H9 (cell line): ENCODE measurements at regions not wholly inside any gene's neighbourhood (a gene's known extent, or its start where the extent isn't known, plus 50 kb on each side); places are given as distances from the start of the nearest gene placed in this dataset.

Experiments
- DNase-seq: peaks from one replicate; pipeline ENCODE4 v3.0.0-alpha.2; 2017
- H2AFZ ChIP-seq: one replicate; pipeline ENCODE4 v1.6.1; 2013; ENCODE audit warnings: mild to moderate bottlenecking, low read length, control low read depth, moderate library complexity
- H2AK5ac ChIP-seq: 2 replicates; pipeline ENCODE4 v1.6.1; 2013; ENCODE audit warnings: low read length, control low read depth, mixed read lengths; ENCODE audit not compliant: insufficient read length
- H2BK120ac ChIP-seq: one replicate; pipeline ENCODE4 v1.6.1; 2013; ENCODE audit warnings: low read depth, mild to moderate bottlenecking, low read length, control low read depth, inconsistent platforms; ENCODE audit not compliant: poor library complexity, severe bottlenecking
- H2BK12ac ChIP-seq: 2 replicates; pipeline ENCODE4 v1.6.1; 2013; ENCODE audit warnings: low read length, control low read depth, mixed read lengths, low read depth; ENCODE audit not compliant: insufficient read length
- H2BK15ac ChIP-seq: 2 replicates; pipeline ENCODE4 v1.6.1; 2013; ENCODE audit warnings: low read depth, low read length, control low read depth
- H2BK20ac ChIP-seq: one replicate; pipeline ENCODE4 v1.6.1; 2013; ENCODE audit warnings: low read depth, mild to moderate bottlenecking, low read length, control low read depth, inconsistent platforms; ENCODE audit not compliant: poor library complexity, severe bottlenecking
- H2BK5ac ChIP-seq: 2 replicates; pipeline ENCODE4 v1.6.1; 2013; ENCODE audit warnings: low read length, control low read depth, mixed read lengths; ENCODE audit not compliant: insufficient read length
- H3K14ac ChIP-seq: 2 replicates; pipeline ENCODE4 v1.6.1; 2013; ENCODE audit warnings: low read length, control low read depth; ENCODE audit not compliant: insufficient read depth
- H3K18ac ChIP-seq: 2 replicates; pipeline ENCODE4 v1.6.1; 2013; ENCODE audit warnings: low read depth, mild to moderate bottlenecking, mixed read lengths, low read length, control low read depth; ENCODE audit not compliant: insufficient read length
- H3K23ac ChIP-seq: 2 replicates; pipeline ENCODE4 v1.6.1; 2013; ENCODE audit warnings: low read length, control low read depth, mixed read lengths, low read depth; ENCODE audit not compliant: insufficient read length
- H3K23me2 ChIP-seq: 2 replicates; pipeline ENCODE4 v1.6.1; 2013; ENCODE audit warnings: low read depth, mild to moderate bottlenecking, mixed read lengths, low read length, control low read depth; ENCODE audit not compliant: insufficient read length, poor library complexity, severe bottlenecking
- H3K27ac ChIP-seq: 2 replicates; pipeline ENCODE4 v1.5.1; 2013; ENCODE audit warnings: low read length, control low read depth, mixed read lengths, low read depth; ENCODE audit not compliant: insufficient read length
- H3K27me3 ChIP-seq: 2 replicates; pipeline ENCODE4 v1.6.1; 2013; ENCODE audit warnings: low read length, control low read depth, inconsistent platforms; ENCODE audit not compliant: insufficient read depth
- H3K4ac ChIP-seq: 2 replicates; pipeline ENCODE4 v1.6.1; 2013; ENCODE audit warnings: low read depth, mild to moderate bottlenecking, control low read depth, inconsistent platforms, low read length, moderate library complexity
- H3K4me1 ChIP-seq: 2 replicates; pipeline ENCODE4 v1.6.1; 2013; ENCODE audit warnings: low read length, control low read depth, inconsistent platforms; ENCODE audit not compliant: insufficient read depth
- H3K4me2 ChIP-seq: 2 replicates; pipeline ENCODE4 v1.6.1; 2013; ENCODE audit warnings: low read length, control low read depth, mixed read lengths; ENCODE audit not compliant: insufficient read length, insufficient read depth
- H3K56ac ChIP-seq: 2 replicates; pipeline ENCODE4 v1.6.1; 2013; ENCODE audit warnings: low read depth, mild to moderate bottlenecking, mixed read lengths, low read length, control low read depth; ENCODE audit not compliant: insufficient read length
- H3K79me1 ChIP-seq: 2 replicates; pipeline ENCODE4 v1.6.1; 2013; ENCODE audit warnings: low read depth, mild to moderate bottlenecking, moderate library complexity, low read length, control low read depth, inconsistent platforms; ENCODE audit not compliant: insufficient read depth, poor library complexity, severe bottlenecking
- H3K79me2 ChIP-seq: 2 replicates; pipeline ENCODE4 v1.6.1; 2013; ENCODE audit warnings: low read length, control low read depth, inconsistent platforms; ENCODE audit not compliant: insufficient read depth
- H3K9ac ChIP-seq: 2 replicates; pipeline ENCODE4 v1.6.1; 2013; ENCODE audit warnings: low read length, control low read depth, mixed read lengths; ENCODE audit not compliant: insufficient read length; ENCODE audit errors: extremely low read depth
- H3K9me3 ChIP-seq: one replicate; pipeline ENCODE4 v1.6.1; 2013; ENCODE audit warnings: low read depth, low read length, inconsistent platforms; ENCODE audit not compliant: control insufficient read depth
- H3T11ph ChIP-seq: one replicate; pipeline ENCODE4 v1.6.1; 2013; ENCODE audit warnings: mild to moderate bottlenecking, low read length, control low read depth, inconsistent platforms
- H4K20me1 ChIP-seq: one replicate; pipeline ENCODE4 v1.6.1; 2013; ENCODE audit not compliant: control insufficient read depth, insufficient read length, insufficient read depth
- H4K5ac ChIP-seq: 2 replicates; pipeline ENCODE4 v1.6.1; 2013; ENCODE audit warnings: low read depth, mild to moderate bottlenecking, mixed read lengths, low read length, control low read depth; ENCODE audit not compliant: insufficient read length
- H4K8ac ChIP-seq: replicated peaks from 2 replicates; pipeline ENCODE4 v1.6.1; 2013; ENCODE audit warnings: low read length, control low read depth, mixed read lengths, low read depth; ENCODE audit not compliant: insufficient read length
- H4K91ac ChIP-seq: 2 replicates; pipeline ENCODE4 v1.6.1; 2013; ENCODE audit warnings: low read depth, mild to moderate bottlenecking, moderate library complexity, mixed read lengths, low read length, control low read depth; ENCODE audit not compliant: insufficient read length
- H3K27ac Mint-ChIP-seq, 3 experiments: 2 replicates in 2 of 3; 3 replicates in 1 of 3; pipeline ENCODE4 v1.8.0; 2020 to 2021; ENCODE audit warnings: mixed read lengths in 3 of 3, mild to moderate bottlenecking in 1 of 3, moderate library complexity in 1 of 3
- H3K27me3 Mint-ChIP-seq: 2 replicates; pipeline ENCODE4 v1.8.0; 2021; ENCODE audit warnings: low read depth, mild to moderate bottlenecking, moderate library complexity, mixed read lengths
- H3K36me3 Mint-ChIP-seq, 3 experiments: 2 replicates in 2 of 3; 3 replicates in 1 of 3; pipeline ENCODE4 v1.8.0; 2020 to 2021; ENCODE audit warnings: low read depth in 3 of 3, mixed read lengths in 3 of 3; ENCODE audit not compliant: insufficient read depth in 1 of 3
- H3K4me1 Mint-ChIP-seq, 2 experiments: 2 replicates each; pipeline ENCODE4 v1.8.0; 2020; ENCODE audit warnings: mixed read lengths in 2 of 2
- H3K4me3 Mint-ChIP-seq, 2 experiments: 2 replicates in 1 of 2; 3 replicates in 1 of 2; pipeline ENCODE4 v1.8.0; 2020 to 2021; ENCODE audit warnings: mild to moderate bottlenecking in 2 of 2, mixed read lengths in 2 of 2, moderate library complexity in 1 of 2
- H3K9me3 Mint-ChIP-seq, 2 experiments: 2 replicates in 1 of 2; 3 replicates in 1 of 2; pipeline ENCODE4 v1.8.0; 2020; ENCODE audit warnings: mild to moderate bottlenecking in 2 of 2, mixed read lengths in 2 of 2, moderate library complexity in 1 of 2
- WGBS: extraction: QIAGEN DNeasy Blood & Tissue Kit; methylation state at CpG from one replicate; pipeline ENCODE4 v1.1.7; 2013; ENCODE audit warnings: missing lambda C conversion rate, low lambda C conversion rate, mixed read lengths; ENCODE audit not compliant: insufficient read length; ENCODE audit errors: extremely low coverage; 5-methylcytosine and 5-hydroxymethylcytosine counted together
- TF ChIP-seq, protein P1 (sequence below): fragments of 200-600 bp; sonication (generic); conservative IDR thresholded peaks from 3 replicates; pipeline ENCODE4 v1.8.0; 2021; ENCODE audit warnings: antibody characterized with exemption, mild to moderate bottlenecking

DNA sequence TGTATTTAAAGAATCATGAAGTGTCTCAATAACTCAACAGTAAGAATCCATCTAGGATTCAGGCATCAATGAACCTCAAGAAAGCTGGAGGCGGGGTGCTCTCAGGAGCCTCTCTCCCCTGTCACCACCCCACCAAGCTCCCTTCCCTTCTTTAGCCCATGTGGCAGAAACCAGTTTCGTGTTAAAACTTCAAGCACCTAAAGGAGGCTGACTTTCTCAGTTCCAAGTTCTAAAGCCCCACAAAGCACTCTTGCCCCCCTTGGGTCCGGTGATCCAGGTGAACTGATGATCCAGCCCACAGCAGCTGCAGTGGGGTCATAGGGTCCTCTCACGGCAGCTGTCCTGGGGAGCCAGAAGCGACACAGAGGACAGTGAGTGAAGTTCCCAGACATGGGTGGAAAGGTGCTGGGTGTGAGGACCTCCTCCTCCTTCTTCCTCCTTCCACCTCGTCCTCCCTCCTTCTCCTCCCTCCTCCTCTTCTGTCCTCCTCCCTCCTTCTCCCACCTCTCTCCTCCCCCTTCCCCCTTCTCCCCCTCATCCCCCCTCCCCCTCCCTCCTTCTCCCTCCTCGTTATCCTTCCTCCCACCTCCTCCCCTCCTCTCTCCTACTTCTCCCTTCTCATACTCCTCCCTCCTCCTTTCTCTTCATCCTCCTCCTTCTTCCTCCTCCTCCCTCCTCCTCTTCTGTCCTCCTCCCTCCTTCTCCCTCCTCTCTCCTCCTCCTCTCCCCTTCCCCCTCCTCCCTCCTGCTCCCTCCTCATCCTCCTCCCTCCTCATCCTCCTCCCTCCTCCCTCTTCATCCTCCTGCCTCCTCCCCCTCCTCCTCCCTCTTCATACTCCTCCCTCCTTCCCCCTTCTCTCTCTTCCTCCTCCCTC lies 192.4 kb upstream of the AGAP1 start:
- Histone ChIP-seq H3K9ac (no peak overlapping the region), H2BK15ac (no peak overlapping the region), H3K56ac (no peak overlapping the region), H3K79me2 (no peaks in the 10 kb centered on the region), H3K23ac (no peak overlapping the region), H4K5ac (no peak overlapping the region), H3K23me2 (no peaks in the 10 kb centered on the region), H2BK5ac (no peak overlapping the region), H3K18ac (no peak overlapping the region), H3K9me3 (no peaks in the 10 kb centered on the region), H3K4me2 (no peak overlapping the region), H3K27ac (no peak overlapping the region), H3T11ph (no peak overlapping the region), H2BK12ac (no peak overlapping the region), H3K4me1 (peaks cover 2% of the 10 kb centered on the region; the same call in 1 of the 2 replicates), H3K27me3 (no peaks in the 10 kb centered on the region), H2BK120ac (no peak overlapping the region), H3K4ac (no peak overlapping the region), H4K91ac (no peak overlapping the region), H2BK20ac (no peak overlapping the region), H2AK5ac (no peak overlapping the region), H4K20me1 (no peaks in the 10 kb centered on the region), H2AFZ (no peak overlapping the region), H3K79me1 (no peaks in the 10 kb centered on the region), H3K14ac (no peak overlapping the region), H4K8ac (no peak overlapping the region)
- H3K9me3 Mint-ChIP-seq = peaks cover 9% of the 10 kb centered on the region in 2 experiments; a peak in 4 of 5 replicates
- TF ChIP-seq, protein P1, sequence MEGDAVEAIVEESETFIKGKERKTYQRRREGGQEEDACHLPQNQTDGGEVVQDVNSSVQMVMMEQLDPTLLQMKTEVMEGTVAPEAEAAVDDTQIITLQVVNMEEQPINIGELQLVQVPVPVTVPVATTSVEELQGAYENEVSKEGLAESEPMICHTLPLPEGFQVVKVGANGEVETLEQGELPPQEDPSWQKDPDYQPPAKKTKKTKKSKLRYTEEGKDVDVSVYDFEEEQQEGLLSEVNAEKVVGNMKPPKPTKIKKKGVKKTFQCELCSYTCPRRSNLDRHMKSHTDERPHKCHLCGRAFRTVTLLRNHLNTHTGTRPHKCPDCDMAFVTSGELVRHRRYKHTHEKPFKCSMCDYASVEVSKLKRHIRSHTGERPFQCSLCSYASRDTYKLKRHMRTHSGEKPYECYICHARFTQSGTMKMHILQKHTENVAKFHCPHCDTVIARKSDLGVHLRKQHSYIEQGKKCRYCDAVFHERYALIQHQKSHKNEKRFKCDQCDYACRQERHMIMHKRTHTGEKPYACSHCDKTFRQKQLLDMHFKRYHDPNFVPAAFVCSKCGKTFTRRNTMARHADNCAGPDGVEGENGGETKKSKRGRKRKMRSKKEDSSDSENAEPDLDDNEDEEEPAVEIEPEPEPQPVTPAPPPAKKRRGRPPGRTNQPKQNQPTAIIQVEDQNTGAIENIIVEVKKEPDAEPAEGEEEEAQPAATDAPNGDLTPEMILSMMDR = no peak
- WGBS = 100% methylated on average over 1 of the region's 7 CpGs
- peaks cover 0 to 6% of the 10 kb centered on the region in 2 experiments; a peak in 2 of 4 replicates for H3K4me1 Mint-ChIP-seq
- peaks cover 3 to 5% (median 5%) of the 10 kb centered on the region in 3 experiments; a peak in 3 of 7 replicates for H3K36me3 Mint-ChIP-seq
- DNase-seq = no peak
- no peak overlapping the region for H3K4me3 Mint-ChIP-seq
- H3K27me3 Mint-ChIP-seq = peaks cover 10% of the 10 kb centered on the region
- no peak overlapping the region; a peak in 1 of 7 replicates for H3K27ac Mint-ChIP-seq
